ENCODE measurements at regions not wholly inside any gene's neighbourhood (a gene's known extent, or its start where the extent isn't known, plus 50 kb on each side); places are given as distances from the start of the nearest gene placed in this dataset.

GRCh38 chr3:146777941-146778340 is 172.8 kb upstream of the PLSCR5 start:
- DNase-seq (ENCODE audit: low read depth, low spot score): no peak
- no peaks in the 10 kb centered on the region for H3K4me1 ChIP-seq (ENCODE audit: control insufficient read depth in 1 of 2, insufficient read depth in 2 of 2, low read length in 2 of 2)
- H3K36me3 ChIP-seq (ENCODE audit: control insufficient read depth in 1 of 2, insufficient read depth in 2 of 2, low read length in 2 of 2): no peaks in the 10 kb centered on the region
- intact Hi-C loops (cut with micrococcal nuclease): no loop called here
- no peaks in the 10 kb centered on the region for H3K27me3 ChIP-seq (ENCODE audit: insufficient read depth, low read length)
- ChIA-PET RAD21 (ENCODE audit: low non-redundant PET in 1 of 2, low total read pairs in 2 of 2, uncharacterized antibody in 2 of 2, unreplicated experiment in 2 of 2) (no interaction called here), CTCF (no interaction called here), POLR2A (no interaction called here)
- H3K9me3 ChIP-seq (ENCODE audit: control insufficient read depth in 1 of 2, insufficient read depth in 1 of 2, low read depth in 1 of 2, low read length in 2 of 2): no peaks in the 10 kb centered on the region
- no peaks in the 10 kb centered on the region for H3K79me2 ChIP-seq (ENCODE audit: insufficient read depth, low read length)
- H3K27ac ChIP-seq (ENCODE audit: low read depth, low read length): no peak overlapping the region
- H2AFZ ChIP-seq (ENCODE audit: low read depth, low read length, poor library complexity, severe bottlenecking): no peak overlapping the region
- no peak overlapping the region for H3K4me2 ChIP-seq (ENCODE audit: low read length)
- TF ChIP-seq YY1 (IDR thresholded peaks at IDR 0.05; ENCODE audit: extremely low read depth, insufficient replicate concordance, low read depth, low read length) (no peak), ZBTB33 (IDR thresholded peaks at IDR 0.05; ENCODE audit: extremely low read depth, insufficient replicate concordance, low read length) (no peak), ATF3 (IDR thresholded peaks at IDR 0.05) (no peak), POLR2A (IDR thresholded peaks at IDR 0.05; ENCODE audit: borderline replicate concordance, extremely low read depth, insufficient read depth, insufficient read length) (no peak), EZH2 (IDR thresholded peaks at IDR 0.05) (no peak), SP1 (IDR thresholded peaks at IDR 0.05; ENCODE audit: low read depth) (no peak), CEBPB (IDR thresholded peaks at IDR 0.05; ENCODE audit: low read depth) (no peak), MAX (IDR thresholded peaks at IDR 0.05) (no peak), CTCF (IDR thresholded peaks at IDR 0.05 in 2 of 3, conservative IDR thresholded peaks at IDR 0.05 in 1 of 3; ENCODE audit: borderline replicate concordance in 1 of 3, insufficient read depth in 1 of 3, low read depth in 2 of 3, low read length in 2 of 3) (no peak), ZNF274 (IDR thresholded peaks at IDR 0.05; ENCODE audit: low read depth, low read length) (no peak), RAD21 (IDR thresholded peaks at IDR 0.05; ENCODE audit: low read depth) (no peak), TCF7L2 (IDR thresholded peaks at IDR 0.05; ENCODE audit: borderline replicate concordance, extremely low read depth, insufficient read depth, insufficient read length) (no peak), EZH2phosphoT487 (IDR thresholded peaks at IDR 0.05; ENCODE audit: borderline replicate concordance) (no peak), REST (IDR thresholded peaks at IDR 0.05; ENCODE audit: low read depth) (no peak)
- ATAC-seq: no peak
- no peak overlapping the region for H3K4me3 ChIP-seq (replicated peaks in 1 of 2; ENCODE audit: low read depth in 1 of 2, low read length in 2 of 2)
- BruUV-seq (replicated peaks): no TSS peak
- H4K20me1 ChIP-seq (ENCODE audit: insufficient read depth): no peaks in the 10 kb centered on the region
- no peak overlapping the region for H3K9ac ChIP-seq (ENCODE audit: low read length)
- no peaks in the 10 kb centered on the region for H3K9me2 ChIP-seq (ENCODE audit: insufficient read depth)
